ENCODE measurements at regions not wholly inside any gene's neighbourhood (a gene's known extent, or its start where the extent isn't known, plus 50 kb on each side); places are given as distances from the start of the nearest gene placed in this dataset.

DNA sequence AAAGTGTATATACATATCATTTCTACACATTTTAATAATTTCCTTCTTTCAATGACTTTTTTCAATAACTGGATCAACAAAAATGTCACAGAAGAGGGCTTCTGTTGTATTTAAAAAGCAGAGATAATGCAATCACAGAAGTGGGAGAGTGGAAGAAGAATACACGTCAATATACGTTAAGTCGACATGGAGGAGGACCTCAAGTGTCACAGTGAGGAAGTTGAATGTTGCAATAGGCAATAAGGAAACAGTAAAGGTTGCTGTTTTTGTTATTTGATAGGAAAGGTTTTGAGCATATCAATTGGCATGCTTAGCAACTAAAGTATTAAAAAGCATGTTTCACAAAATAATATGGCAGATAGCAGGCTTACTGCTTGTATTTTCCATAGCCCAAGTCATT is 184.0 kb upstream of the NR4A3 start:
- Mint-ChIP-seq H3K27ac (no peak overlapping the region), H3K36me3 (peaks cover 8% of the 10 kb centered on the region), H3K9me3 (peaks cover 8% of the 10 kb centered on the region), H3K27me3 (ENCODE audit: low read depth) (no peaks in the 10 kb centered on the region), H3K4me3 (no peak overlapping the region), H3K4me1 (no peaks in the 10 kb centered on the region)
- POLR2A ChIA-PET: no interaction called here
- DNase-seq (ENCODE audit: low spot score) (no peak), ATAC-seq (no peak)
- CTCF ChIA-PET: no interaction called here
- TF ChIP-seq OVOL2 (CRISPR knock-in tag; IDR thresholded peaks at IDR 0.05; ENCODE audit: borderline replicate concordance): no peak
- TF ChIP-seq, protein P1, sequence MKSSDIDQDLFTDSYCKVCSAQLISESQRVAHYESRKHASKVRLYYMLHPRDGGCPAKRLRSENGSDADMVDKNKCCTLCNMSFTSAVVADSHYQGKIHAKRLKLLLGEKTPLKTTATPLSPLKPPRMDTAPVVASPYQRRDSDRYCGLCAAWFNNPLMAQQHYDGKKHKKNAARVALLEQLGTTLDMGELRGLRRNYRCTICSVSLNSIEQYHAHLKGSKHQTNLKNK (CRISPR knock-in tag; IDR thresholded peaks at IDR 0.05): no peak
- no peak for TF ChIP-seq ZNF425 (CRISPR knock-in tag; conservative IDR thresholded peaks at IDR 0.05)
- TF ChIP-seq FOXK1 (CRISPR knock-in tag; IDR thresholded peaks at IDR 0.05): no peak
- TF ChIP-seq, protein P2, sequence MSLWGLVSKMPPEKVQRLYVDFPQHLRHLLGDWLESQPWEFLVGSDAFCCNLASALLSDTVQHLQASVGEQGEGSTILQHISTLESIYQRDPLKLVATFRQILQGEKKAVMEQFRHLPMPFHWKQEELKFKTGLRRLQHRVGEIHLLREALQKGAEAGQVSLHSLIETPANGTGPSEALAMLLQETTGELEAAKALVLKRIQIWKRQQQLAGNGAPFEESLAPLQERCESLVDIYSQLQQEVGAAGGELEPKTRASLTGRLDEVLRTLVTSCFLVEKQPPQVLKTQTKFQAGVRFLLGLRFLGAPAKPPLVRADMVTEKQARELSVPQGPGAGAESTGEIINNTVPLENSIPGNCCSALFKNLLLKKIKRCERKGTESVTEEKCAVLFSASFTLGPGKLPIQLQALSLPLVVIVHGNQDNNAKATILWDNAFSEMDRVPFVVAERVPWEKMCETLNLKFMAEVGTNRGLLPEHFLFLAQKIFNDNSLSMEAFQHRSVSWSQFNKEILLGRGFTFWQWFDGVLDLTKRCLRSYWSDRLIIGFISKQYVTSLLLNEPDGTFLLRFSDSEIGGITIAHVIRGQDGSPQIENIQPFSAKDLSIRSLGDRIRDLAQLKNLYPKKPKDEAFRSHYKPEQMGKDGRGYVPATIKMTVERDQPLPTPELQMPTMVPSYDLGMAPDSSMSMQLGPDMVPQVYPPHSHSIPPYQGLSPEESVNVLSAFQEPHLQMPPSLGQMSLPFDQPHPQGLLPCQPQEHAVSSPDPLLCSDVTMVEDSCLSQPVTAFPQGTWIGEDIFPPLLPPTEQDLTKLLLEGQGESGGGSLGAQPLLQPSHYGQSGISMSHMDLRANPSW (CRISPR knock-in tag; conservative IDR thresholded peaks at IDR 0.05; ENCODE audit: low read depth): no peak
- TF ChIP-seq, protein P3, sequence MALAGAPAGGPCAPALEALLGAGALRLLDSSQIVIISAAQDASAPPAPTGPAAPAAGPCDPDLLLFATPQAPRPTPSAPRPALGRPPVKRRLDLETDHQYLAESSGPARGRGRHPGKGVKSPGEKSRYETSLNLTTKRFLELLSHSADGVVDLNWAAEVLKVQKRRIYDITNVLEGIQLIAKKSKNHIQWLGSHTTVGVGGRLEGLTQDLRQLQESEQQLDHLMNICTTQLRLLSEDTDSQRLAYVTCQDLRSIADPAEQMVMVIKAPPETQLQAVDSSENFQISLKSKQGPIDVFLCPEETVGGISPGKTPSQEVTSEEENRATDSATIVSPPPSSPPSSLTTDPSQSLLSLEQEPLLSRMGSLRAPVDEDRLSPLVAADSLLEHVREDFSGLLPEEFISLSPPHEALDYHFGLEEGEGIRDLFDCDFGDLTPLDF (CRISPR knock-in tag; IDR thresholded peaks at IDR 0.05): no peak
- no peak for TF ChIP-seq ZNF416 (CRISPR knock-in tag; IDR thresholded peaks at IDR 0.05)
- no peak for TF ChIP-seq KAT7 (CRISPR knock-in tag; IDR thresholded peaks at IDR 0.05; ENCODE audit: borderline replicate concordance)
- no peak for TF ChIP-seq ARID4B (CRISPR knock-in tag; IDR thresholded peaks at IDR 0.05; ENCODE audit: borderline replicate concordance)
- TF ChIP-seq MYBL2 (CRISPR knock-in tag; IDR thresholded peaks at IDR 0.05): no peak
- no peak for TF ChIP-seq GTF2I (CRISPR knock-in tag; conservative IDR thresholded peaks at IDR 0.05)
- no peak for TF ChIP-seq FOXP4 (CRISPR knock-in tag; IDR thresholded peaks at IDR 0.05)
- TF ChIP-seq, protein P4, sequence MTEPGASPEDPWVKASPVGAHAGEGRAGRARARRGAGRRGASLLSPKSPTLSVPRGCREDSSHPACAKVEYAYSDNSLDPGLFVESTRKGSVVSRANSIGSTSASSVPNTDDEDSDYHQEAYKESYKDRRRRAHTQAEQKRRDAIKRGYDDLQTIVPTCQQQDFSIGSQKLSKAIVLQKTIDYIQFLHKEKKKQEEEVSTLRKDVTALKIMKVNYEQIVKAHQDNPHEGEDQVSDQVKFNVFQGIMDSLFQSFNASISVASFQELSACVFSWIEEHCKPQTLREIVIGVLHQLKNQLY (CRISPR knock-in tag; IDR thresholded peaks at IDR 0.05): no peak

All from WTC11 (cell line).